NAMALWA (cell line): ENCODE measurements at regions not wholly inside any gene's neighbourhood (a gene's known extent, or its start where the extent isn't known, plus 50 kb on each side); places are given as distances from the start of the nearest gene placed in this dataset.

Experiments used
- DNase-seq: peaks from one replicate; pipeline ENCODE4 v3.0.0-alpha.2; 2015; ENCODE audit warnings: low spot score

GRCh38 chr2:51225377-51225776 is 193.4 kb upstream of the NRXN1 start:
- DNase-seq, result no peak

GRCh38 chr2:51224790-51225189 is 192.9 kb upstream of the NRXN1 start:
- no peak for DNase-seq

- DNase-seq, result no peak
Observed at GRCh38 chr2:51222106-51222505, 190.2 kb upstream of the NRXN1 start.

DNA sequence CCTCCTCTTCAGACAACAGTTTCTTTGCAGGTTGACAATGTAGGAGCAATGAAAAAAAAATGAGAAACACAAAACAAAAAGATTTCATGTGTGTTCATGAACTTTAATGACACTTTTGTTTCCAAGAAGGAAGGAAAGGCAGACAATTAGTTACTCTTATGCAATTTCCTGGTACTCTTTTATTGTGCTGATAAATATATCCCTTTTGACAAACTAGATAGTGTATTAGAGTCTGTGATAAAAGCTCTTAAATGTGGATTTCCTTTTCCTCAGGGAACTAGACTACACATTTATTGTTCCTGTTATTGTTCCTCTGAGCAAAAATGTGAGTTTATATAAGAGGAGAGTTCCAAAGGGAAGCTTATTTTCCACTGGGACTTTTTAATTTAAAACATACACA is 188.7 kb upstream of the NRXN1 start:
- no peak for DNase-seq

DNA sequence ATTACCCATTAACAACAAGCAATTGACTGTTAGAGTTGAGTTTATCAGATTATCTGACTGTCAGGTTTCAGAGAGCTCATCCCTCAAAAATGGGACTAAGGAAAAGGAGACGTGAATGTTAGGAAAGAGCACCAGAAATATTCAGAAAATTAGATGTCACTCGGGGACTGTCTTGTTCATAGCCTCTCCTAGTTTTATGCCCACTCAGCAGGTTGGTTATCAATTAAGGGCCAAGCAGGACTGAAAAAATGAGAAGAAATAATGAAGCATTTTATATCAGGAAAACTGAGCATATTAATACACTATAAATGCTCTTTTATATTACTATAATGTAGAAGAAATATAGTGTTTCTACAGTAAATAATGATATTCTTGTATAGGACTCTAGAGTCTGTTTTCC is 188.1 kb upstream of the NRXN1 start:
- no peak for DNase-seq

DNA sequence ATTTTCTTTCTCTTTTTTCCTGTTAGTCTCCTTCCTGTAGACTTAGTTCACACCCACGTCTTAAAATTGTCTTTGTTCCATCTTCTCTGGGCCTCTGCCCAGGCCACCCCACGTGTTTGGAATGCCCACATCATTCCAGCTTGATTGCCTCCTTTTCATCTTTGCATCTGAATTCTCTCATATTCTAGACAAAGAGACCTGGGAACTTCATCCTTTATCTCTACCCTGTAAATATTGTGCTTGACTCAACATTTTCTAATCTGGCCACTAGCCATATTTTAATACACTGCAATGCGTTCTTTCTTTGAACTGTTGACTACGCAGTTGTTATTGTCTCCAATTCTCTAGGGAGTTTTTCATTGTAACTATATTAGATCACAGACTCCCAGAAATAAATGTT is 187.5 kb upstream of the NRXN1 start:
- DNase-seq, result no peak

DNA sequence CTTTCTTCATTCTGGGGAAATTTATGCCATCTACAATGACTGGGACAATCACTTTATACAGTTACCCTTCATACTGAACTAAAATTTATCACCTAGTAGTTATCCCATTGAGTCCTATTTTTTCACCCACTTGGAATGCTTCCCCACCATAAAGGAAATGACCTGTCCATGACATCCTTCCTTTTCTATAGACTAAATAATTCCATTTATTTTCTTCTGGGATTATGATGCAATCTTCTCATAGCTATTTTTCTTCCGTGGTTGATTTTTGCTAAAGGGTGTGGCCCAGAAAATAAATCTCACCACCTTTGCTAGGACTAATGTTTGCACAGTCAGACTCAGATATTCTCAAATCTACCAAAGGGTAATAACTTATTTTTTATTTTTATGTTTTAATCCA is 186.1 kb upstream of the NRXN1 start:
- no peak for DNase-seq

GRCh38 chr2:51213826-51214225 is 181.9 kb upstream of the NRXN1 start:
- no peak for DNase-seq

- no peak for DNase-seq
Observed at GRCh38 chr2:51212374-51212773, 180.4 kb upstream of the NRXN1 start.

GRCh38 chr2:51208521-51208920 is 176.6 kb upstream of the NRXN1 start:
- DNase-seq, result no peak

GRCh38 chr2:51201295-51201694 is 169.4 kb upstream of the NRXN1 start:
- DNase-seq, result no peak

- no peak for DNase-seq
Observed at GRCh38 chr2:51194656-51195055, 162.7 kb upstream of the NRXN1 start.

GRCh38 chr2:51170273-51170672 is 138.3 kb upstream of the NRXN1 start:
- no peak for DNase-seq

- peak; percentile 51 for DNase-seq
Observed at GRCh38 chr2:51165534-51166260, 133.8 kb upstream of the NRXN1 start.

GRCh38 chr2:51158251-51158650 is 126.3 kb upstream of the NRXN1 start:
- no peak for DNase-seq

- no peak for DNase-seq
Observed at GRCh38 chr2:51153236-51153635, 121.3 kb upstream of the NRXN1 start.

GRCh38 chr2:51151490-51152140 is 119.7 kb upstream of the NRXN1 start:
- no peak for DNase-seq

- no peak for DNase-seq
Observed at GRCh38 chr2:51149725-51150124, 117.8 kb upstream of the NRXN1 start.

GRCh38 chr2:51145761-51146160 is 113.8 kb upstream of the NRXN1 start:
- no peak for DNase-seq

- no peak for DNase-seq
Observed at GRCh38 chr2:51120754-51121280, 88.9 kb upstream of the NRXN1 start.

GRCh38 chr2:51111532-51111931 is 79.6 kb upstream of the NRXN1 start:
- DNase-seq, result no peak

GRCh38 chr2:51108794-51109193 is 76.9 kb upstream of the NRXN1 start:
- DNase-seq, result no peak

GRCh38 chr2:51107841-51108240 is 75.9 kb upstream of the NRXN1 start:
- no peak for DNase-seq

GRCh38 chr2:51105811-51106210 is 73.9 kb upstream of the NRXN1 start:
- DNase-seq, result no peak
